CD14-positive monocyte (primary cell): ENCODE measurements at regions not wholly inside any gene's neighbourhood (a gene's known extent, or its start where the extent isn't known, plus 50 kb on each side); places are given as distances from the start of the nearest gene placed in this dataset.

Experiments
- DNase-seq, 3 donors: peaks; one replicate each; pipeline ENCODE4 v3.0.0-alpha.2; 2011 to 2022
- H2AFZ ChIP-seq: 2 replicates; pipeline ENCODE4 v1.6.0; 2012; ENCODE audit warnings: mild to moderate bottlenecking, low read depth, low read length, inconsistent platforms; ENCODE audit not compliant: insufficient read depth, poor library complexity, severe bottlenecking
- H3K27ac ChIP-seq, 2 donors: 1 replicate in 1 of 2; 2 replicates in 1 of 2; pipeline ENCODE4 v1.5.1; 2012 to 2013; ENCODE audit warnings: low read length in 2 of 2, control low read depth in 1 of 2, inconsistent platforms in 1 of 2, low read depth in 1 of 2, mild to moderate bottlenecking in 1 of 2
- H3K27me3 ChIP-seq, 2 donors: one replicate each; pipeline versions ENCODE4 v1.6.0 to v1.6.1; 2011 to 2013; ENCODE audit warnings: low read length in 2 of 2; ENCODE audit not compliant: control insufficient read depth in 2 of 2, insufficient read depth in 2 of 2
- H3K36me3 ChIP-seq, 2 donors: replicated peaks in 1 of 2; 1 replicate in 1 of 2; 2 replicates in 1 of 2; pipeline versions ENCODE4 v1.5.1 to v1.6.1; 2012 to 2013; ENCODE audit warnings: low read length in 2 of 2, control low read depth in 1 of 2, inconsistent platforms in 1 of 2, mild to moderate bottlenecking in 1 of 2; ENCODE audit not compliant: insufficient read depth in 2 of 2, control insufficient read depth in 1 of 2
- H3K4me1 ChIP-seq, 2 donors: 1 replicate in 1 of 2; 2 replicates in 1 of 2; pipeline versions ENCODE4 v1.5.1 to v1.6.1; 2012 to 2013; ENCODE audit warnings: low read length in 2 of 2, control low read depth in 1 of 2, inconsistent platforms in 1 of 2, mild to moderate bottlenecking in 1 of 2, moderate library complexity in 1 of 2; ENCODE audit not compliant: insufficient read depth in 2 of 2, control insufficient read depth in 1 of 2
- H3K4me2 ChIP-seq: replicated peaks from 2 replicates; pipeline ENCODE3; 2012; ENCODE audit warnings: low read length, moderate library complexity, mild to moderate bottlenecking; ENCODE audit not compliant: poor library complexity, severe bottlenecking; ENCODE audit errors: extremely low read depth
- H3K4me3 ChIP-seq, 3 experiments: fragments of 200-600 bp in 1 of 3; sonication (generic) in 1 of 3; replicated peaks in 1 of 3; 1 replicate in 2 of 3; 2 replicates in 1 of 3; pipeline ENCODE4 v1.5.1; 2011 to 2013; ENCODE audit warnings: low read length in 3 of 3, mild to moderate bottlenecking in 3 of 3, control low read depth in 2 of 3, low read depth in 2 of 3, inconsistent platforms in 1 of 3, moderate library complexity in 1 of 3
- H3K79me2 ChIP-seq: 2 replicates; pipeline ENCODE4 v1.6.0; 2012; ENCODE audit warnings: mild to moderate bottlenecking, control low read depth, inconsistent platforms, low read length, moderate library complexity; ENCODE audit not compliant: insufficient read depth
- H3K9ac ChIP-seq: 2 replicates; pipeline ENCODE4 v1.6.0; 2017; ENCODE audit warnings: low read length, mild to moderate bottlenecking; ENCODE audit not compliant: insufficient read depth, poor library complexity, severe bottlenecking
- H3K9me3 ChIP-seq, 2 donors: replicated peaks in 1 of 2; 1 replicate in 1 of 2; 2 replicates in 1 of 2; pipeline versions ENCODE4 v1.5.1 to v1.6.1; 2012 to 2013; ENCODE audit warnings: low read length in 2 of 2, control low read depth in 1 of 2; ENCODE audit not compliant: control insufficient read depth in 1 of 2, insufficient read depth in 1 of 2
- H4K20me1 ChIP-seq: 2 replicates; pipeline ENCODE4 v1.6.0; 2012; ENCODE audit warnings: mild to moderate bottlenecking, low read length, control low read depth, moderate library complexity; ENCODE audit not compliant: insufficient read depth
- H3K27ac Mint-ChIP-seq, 7 donors: one replicate each; pipeline ENCODE4 v1.8.0; 2020; ENCODE audit warnings: mild to moderate bottlenecking in 7 of 7, mixed read lengths in 7 of 7, moderate library complexity in 6 of 7, inconsistent platforms in 2 of 7
- H3K27me3 Mint-ChIP-seq, 3 donors: one replicate each; pipeline ENCODE4 v1.8.0; 2021 to 2022; ENCODE audit warnings: low read depth in 3 of 3, mild to moderate bottlenecking in 3 of 3, mixed read lengths in 3 of 3, moderate library complexity in 3 of 3, inconsistent platforms in 1 of 3
- H3K36me3 Mint-ChIP-seq, 2 donors: one replicate each; pipeline ENCODE4 v1.8.0; 2020; ENCODE audit warnings: mixed read lengths in 2 of 2, inconsistent platforms in 1 of 2, mild to moderate bottlenecking in 1 of 2
- H3K4me1 Mint-ChIP-seq: one replicate; pipeline ENCODE4 v1.8.0; 2020; ENCODE audit warnings: mild to moderate bottlenecking, mixed read lengths
- H3K4me3 Mint-ChIP-seq, 2 donors: one replicate each; pipeline ENCODE4 v1.8.0; 2020; ENCODE audit warnings: mild to moderate bottlenecking in 2 of 2, mixed read lengths in 2 of 2, moderate library complexity in 1 of 2
- H3K9me3 Mint-ChIP-seq, 7 donors: one replicate each; pipeline ENCODE4 v1.8.0; 2020 to 2022; ENCODE audit warnings: mixed read lengths in 7 of 7, mild to moderate bottlenecking in 6 of 7, moderate library complexity in 6 of 7, inconsistent platforms in 2 of 7
- WGBS: methylation state at CpG from one replicate; pipeline ENCODE4 v1.1.5; 2013; ENCODE audit warnings: missing lambda C conversion rate; ENCODE audit not compliant: insufficient coverage; 5-methylcytosine and 5-hydroxymethylcytosine counted together
- intact Hi-C, 2 donors: fragments of 100-400 bp; cut with micrococcal nuclease; formaldehyde crosslinking; loops; one replicate each; pipeline versions ENCODE4 v1.15.0 to v1.15.1; 2023
- TF ChIP-seq, protein P1 (sequence below): fragments of 200-600 bp; IDR thresholded peaks from one replicate; pipeline ENCODE4 v1.8.0; 2022; ENCODE audit warnings: antibody characterized with exemption, mild to moderate bottlenecking

DNA sequence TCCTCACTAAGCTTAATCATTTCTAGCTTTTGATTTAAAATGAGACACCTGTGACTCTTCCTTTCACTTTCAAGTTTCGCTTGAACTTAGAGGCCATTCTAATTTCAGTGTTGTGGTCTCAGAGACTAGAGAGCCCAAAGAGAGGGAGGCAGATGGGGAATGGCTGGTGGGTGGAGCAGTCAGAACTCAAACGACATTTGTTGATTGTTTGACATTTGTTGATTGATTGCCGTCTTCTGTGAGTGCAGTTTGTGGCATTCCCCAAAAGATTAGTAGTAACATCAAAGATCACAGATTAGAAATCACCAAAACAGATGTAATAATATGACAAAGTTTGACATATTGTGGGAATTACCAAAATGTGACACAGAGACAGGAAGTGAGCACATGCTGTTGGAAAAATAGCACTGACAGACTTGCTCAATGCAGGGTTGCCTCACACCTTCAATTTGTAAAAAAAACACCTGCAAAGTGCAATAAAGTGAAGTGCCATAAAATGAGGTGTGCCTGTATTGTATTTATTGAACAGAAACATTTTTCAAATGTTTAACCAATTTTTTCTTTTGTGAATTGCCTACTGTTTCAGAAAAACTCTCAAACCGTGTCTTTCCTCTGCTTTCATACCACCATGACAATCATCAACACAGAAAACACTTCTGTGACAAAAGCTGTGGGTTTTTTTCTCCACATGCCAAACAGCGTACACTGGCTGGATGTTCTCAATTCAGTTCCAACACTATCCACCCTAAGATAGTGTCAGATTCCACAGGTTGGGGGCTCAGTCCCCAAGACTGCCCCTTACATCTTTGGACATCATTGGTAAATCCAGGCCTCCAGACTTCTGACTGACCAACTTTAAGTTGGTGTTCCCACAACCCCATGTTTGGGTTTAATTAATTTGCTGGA lies 376.3 kb upstream of the RGS6 start:
- Mint-ChIP-seq H3K4me3 (peak overlapping the region in 1 of 2 donors; percentile 72), H3K4me1 (peaks cover 39% of the 10 kb centered on the region), H3K27me3 (no peaks in the 10 kb centered on the region), H3K9me3 (no peaks in the 10 kb centered on the region), H3K27ac (peak overlapping the region; percentile 86 to 94 (median 92)), H3K36me3 (peaks cover 12 to 13% of the 10 kb centered on the region in 2 donors)
- TF ChIP-seq, protein P1, sequence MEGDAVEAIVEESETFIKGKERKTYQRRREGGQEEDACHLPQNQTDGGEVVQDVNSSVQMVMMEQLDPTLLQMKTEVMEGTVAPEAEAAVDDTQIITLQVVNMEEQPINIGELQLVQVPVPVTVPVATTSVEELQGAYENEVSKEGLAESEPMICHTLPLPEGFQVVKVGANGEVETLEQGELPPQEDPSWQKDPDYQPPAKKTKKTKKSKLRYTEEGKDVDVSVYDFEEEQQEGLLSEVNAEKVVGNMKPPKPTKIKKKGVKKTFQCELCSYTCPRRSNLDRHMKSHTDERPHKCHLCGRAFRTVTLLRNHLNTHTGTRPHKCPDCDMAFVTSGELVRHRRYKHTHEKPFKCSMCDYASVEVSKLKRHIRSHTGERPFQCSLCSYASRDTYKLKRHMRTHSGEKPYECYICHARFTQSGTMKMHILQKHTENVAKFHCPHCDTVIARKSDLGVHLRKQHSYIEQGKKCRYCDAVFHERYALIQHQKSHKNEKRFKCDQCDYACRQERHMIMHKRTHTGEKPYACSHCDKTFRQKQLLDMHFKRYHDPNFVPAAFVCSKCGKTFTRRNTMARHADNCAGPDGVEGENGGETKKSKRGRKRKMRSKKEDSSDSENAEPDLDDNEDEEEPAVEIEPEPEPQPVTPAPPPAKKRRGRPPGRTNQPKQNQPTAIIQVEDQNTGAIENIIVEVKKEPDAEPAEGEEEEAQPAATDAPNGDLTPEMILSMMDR = no peak
- no peak overlapping the region for H2AFZ ChIP-seq
- intact Hi-C loops = no loop called here
- H3K4me3 ChIP-seq = no peak overlapping the region
- peak overlapping the region in 1 of 2 donors; percentile 78 for H3K27ac ChIP-seq
- H3K9me3 ChIP-seq = no peaks in the 10 kb centered on the region
- no peaks in the 10 kb centered on the region for H3K79me2 ChIP-seq
- peak overlapping the region; percentile 4 for H3K4me2 ChIP-seq
- H3K4me1 ChIP-seq = peaks cover 21 to 28% of the 10 kb centered on the region in 2 donors
- peaks cover 0 to 7% of the 10 kb centered on the region in 2 donors for H3K36me3 ChIP-seq
- peaks cover 38% of the 10 kb centered on the region for H4K20me1 ChIP-seq
- DNase-seq = peak; percentile 42 to 88 (median 66)
- WGBS = 100% methylated on average over 2 of the region's 5 CpGs
- no peaks in the 10 kb centered on the region for H3K27me3 ChIP-seq
- no peak overlapping the region for H3K9ac ChIP-seq

DNA sequence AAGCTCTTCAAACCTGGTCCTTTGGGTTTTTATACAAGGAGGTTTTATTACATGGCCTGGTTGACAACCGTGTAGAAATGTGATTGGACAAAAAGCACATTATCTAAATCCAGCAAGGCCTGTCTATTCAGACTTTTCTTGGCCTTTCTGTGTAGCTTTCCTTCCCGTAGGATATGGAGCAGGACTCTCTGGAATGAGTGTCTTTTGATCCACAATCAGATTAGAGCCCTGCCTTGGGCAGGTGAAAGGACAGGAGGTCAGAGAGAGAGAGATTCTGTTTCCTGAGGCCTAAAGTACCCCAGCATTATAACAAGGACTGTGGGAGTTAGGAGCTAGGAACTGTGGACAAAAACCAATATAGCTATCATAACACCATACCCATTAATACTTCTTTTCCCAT lies 375.5 kb upstream of the RGS6 start:
- H3K27ac ChIP-seq = no peak overlapping the region
- H3K9me3 ChIP-seq = no peaks in the 10 kb centered on the region
- no peaks in the 10 kb centered on the region for H3K27me3 ChIP-seq
- Mint-ChIP-seq H3K9me3 (no peaks in the 10 kb centered on the region), H3K4me3 (no peak overlapping the region), H3K36me3 (peaks cover 9 to 12% of the 10 kb centered on the region in 2 donors), H3K27me3 (no peaks in the 10 kb centered on the region), H3K4me1 (peaks cover 39% of the 10 kb centered on the region), H3K27ac (peak overlapping the region in 5 of 7 donors; percentile 48 to 94 (median 68))
- no peak overlapping the region for H3K4me3 ChIP-seq
- TF ChIP-seq, protein P1 = no peak
- no peak overlapping the region for H3K9ac ChIP-seq
- no peak overlapping the region for H3K4me2 ChIP-seq
- H3K4me1 ChIP-seq = peaks cover 21 to 28% of the 10 kb centered on the region in 2 donors
- H4K20me1 ChIP-seq = peaks cover 30% of the 10 kb centered on the region
- peaks cover 0 to 7% of the 10 kb centered on the region in 2 donors for H3K36me3 ChIP-seq
- no peaks in the 10 kb centered on the region for H3K79me2 ChIP-seq
- no peak for DNase-seq
- H2AFZ ChIP-seq = no peak overlapping the region
- intact Hi-C loops = no loop called here
- no CpG with 5 or more reads among the region's 2 CpGs for WGBS
